HCT116 (cell line): ENCODE measurements at regions not wholly inside any gene's neighbourhood (a gene's known extent, or its start where the extent isn't known, plus 50 kb on each side); places are given as distances from the start of the nearest gene placed in this dataset.

Experiments used
- ATAC-seq: fragments of 200-7000 bp; cut with Tn5 transposase; 2 replicates; pipeline ENCODE4 v1.9.1; 2020; ENCODE audit warnings: mild to moderate bottlenecking, moderate library complexity
- BruUV-seq: library from RNA; stranded (reverse); fragments of 400-500 nt; replicated peaks from 2 replicates; lab custom pipeline; 2021; lab: Mats Ljungman, UMichigan
- CTCF ChIA-PET: fragments of 300-600 bp; sonication (Branson Sonifier 250); formaldehyde crosslinking; loops from one replicate; lab custom pipeline; 2021; ENCODE audit warnings: antibody characterized with exemption; lab: Charles Lee
- POLR2A ChIA-PET: fragments of 300-600, 350-600 bp; sonication (Branson Sonifier 250); formaldehyde crosslinking; loops from one replicate; lab custom pipeline; 2021; ENCODE audit warnings: antibody characterized with exemption; lab: Charles Lee
- RAD21 ChIA-PET, 2 experiments: fragments of 300-600 bp; sonication (Branson Sonifier 250); formaldehyde crosslinking; loops; one replicate each; lab custom pipeline; 2023; ENCODE audit warnings: low total read pairs in 2 of 2; ENCODE audit not compliant: uncharacterized antibody in 2 of 2, unreplicated experiment in 2 of 2, low non-redundant PET in 1 of 2; lab: Charles Lee
- DNase-seq: peaks from one replicate; pipeline ENCODE4 v3.0.0-alpha.2; 2010; ENCODE audit warnings: low read depth, low spot score
- H2AFZ ChIP-seq: fragments of 200-600 bp; shearing (Covaris generic), sonication (generic); 2 replicates; pipeline ENCODE4 v1.6.1; 2017; ENCODE audit warnings: low read depth, mixed run types, mixed read lengths, antibody characterized with exemption, low read length; ENCODE audit not compliant: poor library complexity, severe bottlenecking
- H3K27ac ChIP-seq: 2 replicates; pipeline ENCODE4 v1.5.1; 2012; ENCODE audit warnings: low read depth, low read length
- H3K27me3 ChIP-seq: fragments of 200-600 bp; sonication (generic); 2 replicates; pipeline ENCODE4 v1.6.1; 2016; ENCODE audit warnings: mixed run types, low read length, mixed read lengths; ENCODE audit not compliant: insufficient read depth
- H3K36me3 ChIP-seq, 2 experiments: fragments of 200-500 bp in 1 of 2; fragments of 200-600 bp in 1 of 2; sonication (Bioruptor generic) in 1 of 2; sonication (generic) in 1 of 2; 2 replicates each; pipeline versions ENCODE4 v1.5.1 to v1.6.1; 2014 to 2016; ENCODE audit warnings: low read length in 2 of 2, inconsistent platforms in 1 of 2, mixed read lengths in 1 of 2, mixed run types in 1 of 2; ENCODE audit not compliant: insufficient read depth in 2 of 2, control insufficient read depth in 1 of 2
- H3K4me1 ChIP-seq, 2 experiments: fragments of 200-600 bp in 1 of 2; sonication (generic) in 1 of 2; 2 replicates each; pipeline versions ENCODE4 v1.5.1 to v1.6.1; 2012 to 2017; ENCODE audit warnings: low read length in 2 of 2, inconsistent platforms in 1 of 2, mild to moderate bottlenecking in 1 of 2, mixed read lengths in 1 of 2, mixed run types in 1 of 2, moderate library complexity in 1 of 2; ENCODE audit not compliant: insufficient read depth in 2 of 2, control insufficient read depth in 1 of 2
- H3K4me2 ChIP-seq: fragments of 200-600 bp; sonication (generic); 2 replicates; pipeline ENCODE4 v1.6.1; 2017; ENCODE audit warnings: mixed run types, low read length, mixed read lengths
- H3K4me3 ChIP-seq, 2 experiments: fragments of 200-600 bp in 1 of 2; sonication (generic) in 1 of 2; replicated peaks in 1 of 2; 2 replicates each; pipeline ENCODE4 v1.5.1; 2011 to 2016; ENCODE audit warnings: low read length in 2 of 2, control low read depth in 1 of 2, low read depth in 1 of 2, mild to moderate bottlenecking in 1 of 2, mixed read lengths in 1 of 2, mixed run types in 1 of 2
- H3K79me2 ChIP-seq: fragments of 200-600 bp; sonication (generic); 2 replicates; pipeline ENCODE4 v1.6.1; 2017; ENCODE audit warnings: mild to moderate bottlenecking, mixed run types, low read length, moderate library complexity, mixed read lengths; ENCODE audit not compliant: insufficient read depth
- H3K9ac ChIP-seq: fragments of 200-600 bp; sonication (generic); 2 replicates; pipeline ENCODE4 v1.6.1; 2016; ENCODE audit warnings: low read length, mixed read lengths
- H3K9me2 ChIP-seq: fragments of 200-600 bp; sonication (generic), shearing (Covaris generic); 2 replicates; pipeline ENCODE4 v1.6.1; 2017; ENCODE audit warnings: mixed run types, mild to moderate bottlenecking, moderate library complexity; ENCODE audit not compliant: insufficient read depth
- H3K9me3 ChIP-seq, 2 experiments: fragments of 200-500 bp in 1 of 2; fragments of 200-600 bp in 1 of 2; sonication (Bioruptor generic) in 1 of 2; sonication (generic) in 1 of 2; 2 replicates each; pipeline ENCODE4 v1.6.1; 2014 to 2017; ENCODE audit warnings: low read length in 2 of 2, mixed read lengths in 2 of 2, inconsistent platforms in 1 of 2, low read depth in 1 of 2, mild to moderate bottlenecking in 1 of 2, mixed run types in 1 of 2, moderate library complexity in 1 of 2; ENCODE audit not compliant: control insufficient read depth in 1 of 2, insufficient read depth in 1 of 2
- H4K20me1 ChIP-seq: fragments of 200-600 bp; sonication (generic), shearing (Covaris generic); 2 replicates; pipeline ENCODE4 v1.6.1; 2017; ENCODE audit warnings: mixed run types, mild to moderate bottlenecking, moderate library complexity; ENCODE audit not compliant: insufficient read depth
- CBX3 ChIP-seq: IDR thresholded peaks from 2 replicates; pipeline ENCODE4 v1.6.1; 2012; ENCODE audit warnings: low read depth
- CEBPB ChIP-seq: IDR thresholded peaks from 2 replicates; pipeline ENCODE4 v1.6.1; 2012; ENCODE audit warnings: low read depth
- FOSL1 ChIP-seq: IDR thresholded peaks from 2 replicates; pipeline ENCODE4 v1.6.1; 2012; ENCODE audit warnings: low read depth
- RAD21 ChIP-seq: IDR thresholded peaks from 2 replicates; pipeline ENCODE4 v1.6.1; 2012; ENCODE audit warnings: low read depth, mild to moderate bottlenecking
- SRF ChIP-seq: IDR thresholded peaks from 2 replicates; pipeline ENCODE4 v1.6.1; 2012; ENCODE audit warnings: low read depth
- TCF7L2 ChIP-seq: IDR thresholded peaks from 2 replicates; pipeline ENCODE4 v1.7.0; 2011; ENCODE audit warnings: borderline replicate concordance, inconsistent platforms; ENCODE audit not compliant: insufficient read depth, insufficient read length; ENCODE audit errors: extremely low read depth
- ZFX ChIP-seq: fragments of 450-650 bp; IDR thresholded peaks from 2 replicates; pipeline ENCODE4 v1.6.1; 2017
- intact Hi-C: fragments of 100-400 bp; cut with micrococcal nuclease; formaldehyde crosslinking; loops from 2 replicates; pipeline ENCODE4 v1.10.0; 2022
- TF ChIP-seq, protein P1 (sequence below): IDR thresholded peaks from 2 replicates; pipeline ENCODE4 v1.6.1; 2011; ENCODE audit warnings: mild to moderate bottlenecking, low read length, moderate library complexity; ENCODE audit not compliant: insufficient replicate concordance; ENCODE audit errors: extremely low read depth

DNA sequence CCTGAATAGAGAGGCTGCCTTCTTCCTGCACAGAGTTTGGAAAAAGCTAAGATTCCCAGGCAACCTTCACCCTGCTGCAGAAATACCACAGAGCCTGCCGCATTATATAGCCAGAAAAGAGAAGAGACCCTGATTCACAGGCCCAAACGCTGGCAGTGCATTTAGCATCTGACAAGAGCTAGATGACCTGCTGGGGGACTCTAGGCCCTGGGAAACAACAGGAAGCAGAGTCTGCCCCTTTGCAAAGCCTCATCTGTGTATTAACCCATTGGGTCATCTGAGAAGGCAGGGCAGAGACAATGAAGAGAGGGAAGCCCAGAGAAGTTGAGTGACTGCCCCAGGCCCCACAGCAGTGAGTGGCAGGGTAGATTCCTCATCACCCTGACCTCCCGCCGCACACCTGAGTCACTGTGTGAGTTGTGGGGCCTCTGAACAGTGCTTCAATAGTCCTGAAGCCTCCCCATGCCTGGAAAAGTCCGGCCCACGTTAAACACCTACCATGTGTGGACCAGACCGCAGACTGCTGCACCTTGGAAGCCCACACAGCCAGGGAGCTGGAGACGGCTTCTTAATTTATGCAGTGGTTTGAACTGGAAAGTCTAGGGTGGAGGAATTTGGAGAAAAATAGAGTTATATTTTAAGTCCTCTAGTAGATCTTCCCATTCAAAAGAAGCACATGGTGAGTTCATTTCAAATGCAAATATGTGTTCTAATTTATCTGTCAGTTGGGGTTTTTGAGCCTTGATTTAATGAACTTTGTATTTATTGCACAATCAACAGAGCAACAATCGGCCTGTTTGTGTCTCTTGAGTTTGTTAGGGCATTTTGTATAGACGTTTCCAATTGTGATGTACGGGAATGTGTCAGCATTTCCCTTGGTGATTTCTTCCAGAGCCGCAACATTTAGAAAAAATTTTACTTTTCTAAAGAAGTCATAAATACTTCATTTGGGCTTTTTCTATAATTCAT is 80.4 kb upstream of the GPR26 start:
- no peak for ATAC-seq
- CTCF ChIA-PET, result interaction anchor here (0.8 to 1.3 kb wide), 2 partner anchors 78 to 382 kb away, joined by 3 to 4 read pairs; no protein-coding TSS in a partner anchor
- POLR2A ChIA-PET, result no interaction called here
- TF ChIP-seq, protein P1, sequence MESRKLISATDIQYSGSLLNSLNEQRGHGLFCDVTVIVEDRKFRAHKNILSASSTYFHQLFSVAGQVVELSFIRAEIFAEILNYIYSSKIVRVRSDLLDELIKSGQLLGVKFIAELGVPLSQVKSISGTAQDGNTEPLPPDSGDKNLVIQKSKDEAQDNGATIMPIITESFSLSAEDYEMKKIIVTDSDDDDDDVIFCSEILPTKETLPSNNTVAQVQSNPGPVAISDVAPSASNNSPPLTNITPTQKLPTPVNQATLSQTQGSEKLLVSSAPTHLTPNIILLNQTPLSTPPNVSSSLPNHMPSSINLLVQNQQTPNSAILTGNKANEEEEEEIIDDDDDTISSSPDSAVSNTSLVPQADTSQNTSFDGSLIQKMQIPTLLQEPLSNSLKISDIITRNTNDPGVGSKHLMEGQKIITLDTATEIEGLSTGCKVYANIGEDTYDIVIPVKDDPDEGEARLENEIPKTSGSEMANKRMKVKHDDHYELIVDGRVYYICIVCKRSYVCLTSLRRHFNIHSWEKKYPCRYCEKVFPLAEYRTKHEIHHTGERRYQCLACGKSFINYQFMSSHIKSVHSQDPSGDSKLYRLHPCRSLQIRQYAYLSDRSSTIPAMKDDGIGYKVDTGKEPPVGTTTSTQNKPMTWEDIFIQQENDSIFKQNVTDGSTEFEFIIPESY, result no peak
- TF ChIP-seq TCF7L2, result no peak
- TF ChIP-seq, all 23 proteins: peak for 0
- H3K27ac ChIP-seq, result no peak overlapping the region
- H3K9me3 ChIP-seq, result no peaks in the 10 kb centered on the region
- no peak overlapping the region for H3K9ac ChIP-seq
- intact Hi-C loops, result no loop called here
- no peaks in the 10 kb centered on the region for H3K36me3 ChIP-seq
- no peak for DNase-seq
- no peak overlapping the region for H3K4me2 ChIP-seq
- H2AFZ ChIP-seq, result no peak overlapping the region
- RAD21 ChIA-PET, result interaction anchor here in 1 of 2 experiments (0.5 kb wide), 1 partner anchor 244 kb away, joined by 3 read pairs; no protein-coding TSS in a partner anchor
- H3K4me1 ChIP-seq, result peaks cover 0 to 3% of the 10 kb centered on the region in 2 experiments; a peak in 2 of 4 replicates
- no peaks in the 10 kb centered on the region for H4K20me1 ChIP-seq
- peaks cover 48% of the 10 kb centered on the region for H3K27me3 ChIP-seq
- no peak overlapping the region for H3K4me3 ChIP-seq
- BruUV-seq, result no TSS peak
- no peaks in the 10 kb centered on the region for H3K79me2 ChIP-seq
- H3K9me2 ChIP-seq, result no peaks in the 10 kb centered on the region

DNA sequence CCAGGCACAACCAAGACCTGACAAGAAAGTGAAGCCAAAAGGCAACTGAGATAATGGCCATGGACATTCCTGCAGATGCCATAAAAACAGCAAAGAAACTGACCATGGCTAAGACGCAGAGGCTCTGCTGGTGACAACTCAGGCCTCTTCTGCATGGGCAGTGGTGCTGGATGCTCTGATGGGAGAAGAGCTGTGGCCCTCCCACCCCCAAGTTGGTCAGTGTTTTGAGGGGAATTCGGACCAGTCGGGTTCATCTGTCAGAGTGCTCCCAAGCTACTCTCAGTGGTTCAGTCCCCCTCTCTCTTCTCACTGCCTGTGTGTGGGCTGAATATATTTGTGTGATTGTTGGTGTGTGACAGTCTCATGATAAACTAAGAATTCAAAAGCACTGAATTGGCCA is 79.0 kb upstream of the GPR26 start:
- Histone ChIP-seq H3K9me3 (no peaks in the 10 kb centered on the region), H3K9ac (no peak overlapping the region), H3K36me3 (no peaks in the 10 kb centered on the region), H3K4me2 (no peak overlapping the region), H3K4me1 (peaks cover 0 to 3% of the 10 kb centered on the region in 2 experiments; a peak in 2 of 4 replicates), H3K27ac (no peak overlapping the region), H3K4me3 (no peak overlapping the region), H3K79me2 (no peaks in the 10 kb centered on the region), H3K9me2 (no peaks in the 10 kb centered on the region), H3K27me3 (peaks cover 49% of the 10 kb centered on the region), H2AFZ (no peak overlapping the region), H4K20me1 (no peaks in the 10 kb centered on the region)
- RAD21 ChIA-PET, result no interaction called here
- POLR2A ChIA-PET, result no interaction called here
- CTCF ChIA-PET, result no interaction called here
- no TSS peak for BruUV-seq
- ATAC-seq (no peak), DNase-seq (no peak)
- intact Hi-C loops, result no loop called here
- TF ChIP-seq FOSL1 (no peak), TCF7L2 (no peak), CBX3 (no peak), RAD21 (no peak), CEBPB (no peak), SRF (no peak), ZFX (no peak)
